ENCODE measurements at regions not wholly inside any gene's neighbourhood (a gene's known extent, or its start where the extent isn't known, plus 50 kb on each side); places are given as distances from the start of the nearest gene placed in this dataset.

DNA sequence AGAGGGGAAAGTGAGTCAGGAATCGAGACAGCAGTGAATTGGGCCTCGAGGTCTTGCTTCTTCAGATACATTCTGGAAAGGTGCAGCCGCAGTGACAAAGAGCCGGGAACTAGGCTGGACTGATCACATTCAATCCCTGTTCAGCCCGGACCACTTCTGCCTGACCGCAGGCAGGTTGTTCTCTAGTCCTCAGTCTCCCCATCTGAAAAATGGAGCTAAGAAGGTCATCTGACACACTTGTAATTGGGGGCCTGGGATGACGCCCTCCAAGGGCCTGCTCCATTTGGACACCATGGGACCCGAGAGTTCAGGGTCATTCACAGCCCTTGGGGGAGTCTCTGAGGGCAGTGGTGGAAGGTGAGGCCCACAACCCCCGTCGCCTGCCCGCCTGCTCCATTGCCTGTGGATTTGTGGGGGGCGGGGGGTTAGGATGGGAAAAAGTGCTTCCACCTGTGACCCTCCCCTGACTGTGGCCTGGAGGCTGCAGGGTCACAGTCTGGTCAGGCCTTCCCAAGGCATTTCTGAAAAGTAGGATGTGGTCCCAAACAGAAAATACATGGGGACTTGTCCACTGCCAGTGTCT is 87.9 kb upstream of the CSF3R start:
- no peak for ATAC-seq
- TF ChIP-seq ZNF70 (CRISPR knock-in tag; IDR thresholded peaks at IDR 0.05) (no peak), SNAI2 (CRISPR knock-in tag; IDR thresholded peaks at IDR 0.05) (no peak), RARB (CRISPR knock-in tag; IDR thresholded peaks at IDR 0.05) (no peak), ZC3H10 (CRISPR knock-in tag; IDR thresholded peaks at IDR 0.05) (no peak), ZNF565 (CRISPR knock-in tag; conservative IDR thresholded peaks at IDR 0.05; ENCODE audit: low read depth) (no peak), ZFP3 (CRISPR knock-in tag; IDR thresholded peaks at IDR 0.05) (no peak), ARNTL (CRISPR knock-in tag; IDR thresholded peaks at IDR 0.05; ENCODE audit: borderline replicate concordance, low read depth) (no peak), BACH2 (CRISPR knock-in tag; IDR thresholded peaks at IDR 0.05; ENCODE audit: borderline replicate concordance) (no peak), TOX (CRISPR knock-in tag; IDR thresholded peaks at IDR 0.05; ENCODE audit: borderline replicate concordance) (no peak), ZNF8 (CRISPR knock-in tag; IDR thresholded peaks at IDR 0.05) (no peak), ESRRG (CRISPR knock-in tag; IDR thresholded peaks at IDR 0.05) (no peak), ZFP30 (CRISPR knock-in tag; IDR thresholded peaks at IDR 0.05) (no peak), PPARA (CRISPR knock-in tag; IDR thresholded peaks at IDR 0.05; ENCODE audit: borderline replicate concordance) (no peak), PATZ1 (CRISPR knock-in tag; IDR thresholded peaks at IDR 0.05; ENCODE audit: borderline replicate concordance) (no peak), GLIS3 (CRISPR knock-in tag; IDR thresholded peaks at IDR 0.05) (no peak), OSR1 (CRISPR knock-in tag; IDR thresholded peaks at IDR 0.05) (no peak), CSDC2 (CRISPR knock-in tag; IDR thresholded peaks at IDR 0.05) (no peak), TCF4 (CRISPR knock-in tag; IDR thresholded peaks at IDR 0.05; ENCODE audit: borderline replicate concordance) (no peak)
- TF ChIP-seq, protein P1, sequence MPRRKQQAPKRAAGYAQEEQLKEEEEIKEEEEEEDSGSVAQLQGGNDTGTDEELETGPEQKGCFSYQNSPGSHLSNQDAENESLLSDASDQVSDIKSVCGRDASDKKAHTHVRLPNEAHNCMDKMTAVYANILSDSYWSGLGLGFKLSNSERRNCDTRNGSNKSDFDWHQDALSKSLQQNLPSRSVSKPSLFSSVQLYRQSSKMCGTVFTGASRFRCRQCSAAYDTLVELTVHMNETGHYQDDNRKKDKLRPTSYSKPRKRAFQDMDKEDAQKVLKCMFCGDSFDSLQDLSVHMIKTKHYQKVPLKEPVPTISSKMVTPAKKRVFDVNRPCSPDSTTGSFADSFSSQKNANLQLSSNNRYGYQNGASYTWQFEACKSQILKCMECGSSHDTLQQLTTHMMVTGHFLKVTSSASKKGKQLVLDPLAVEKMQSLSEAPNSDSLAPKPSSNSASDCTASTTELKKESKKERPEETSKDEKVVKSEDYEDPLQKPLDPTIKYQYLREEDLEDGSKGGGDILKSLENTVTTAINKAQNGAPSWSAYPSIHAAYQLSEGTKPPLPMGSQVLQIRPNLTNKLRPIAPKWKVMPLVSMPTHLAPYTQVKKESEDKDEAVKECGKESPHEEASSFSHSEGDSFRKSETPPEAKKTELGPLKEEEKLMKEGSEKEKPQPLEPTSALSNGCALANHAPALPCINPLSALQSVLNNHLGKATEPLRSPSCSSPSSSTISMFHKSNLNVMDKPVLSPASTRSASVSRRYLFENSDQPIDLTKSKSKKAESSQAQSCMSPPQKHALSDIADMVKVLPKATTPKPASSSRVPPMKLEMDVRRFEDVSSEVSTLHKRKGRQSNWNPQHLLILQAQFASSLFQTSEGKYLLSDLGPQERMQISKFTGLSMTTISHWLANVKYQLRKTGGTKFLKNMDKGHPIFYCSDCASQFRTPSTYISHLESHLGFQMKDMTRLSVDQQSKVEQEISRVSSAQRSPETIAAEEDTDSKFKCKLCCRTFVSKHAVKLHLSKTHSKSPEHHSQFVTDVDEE (CRISPR knock-in tag; IDR thresholded peaks at IDR 0.05), result no peak

DNA sequence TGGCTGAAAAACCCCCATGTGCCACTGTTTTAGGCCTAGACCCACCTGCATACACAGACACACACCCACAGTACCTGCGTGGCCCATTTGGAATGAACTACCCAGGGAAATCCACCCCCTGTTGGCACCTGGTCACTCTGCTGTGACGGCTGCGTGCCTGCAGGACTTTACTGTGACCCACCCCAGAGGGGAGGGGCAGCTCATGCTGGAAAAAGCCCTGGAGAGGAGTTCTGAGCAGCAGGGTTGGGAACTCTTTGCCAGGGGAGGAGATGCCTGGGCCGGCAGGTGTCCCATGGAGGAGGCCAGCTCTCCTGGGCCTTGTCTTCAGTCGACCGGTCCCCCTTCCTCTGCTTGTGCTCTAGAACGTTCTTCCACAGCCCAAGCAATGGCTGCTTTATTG is 87.3 kb upstream of the CSF3R start:
- TF ChIP-seq CSDC2 (CRISPR knock-in tag; IDR thresholded peaks at IDR 0.05) (no peak), OSR1 (CRISPR knock-in tag; IDR thresholded peaks at IDR 0.05) (no peak), RARB (CRISPR knock-in tag; IDR thresholded peaks at IDR 0.05) (no peak), ZFP3 (CRISPR knock-in tag; IDR thresholded peaks at IDR 0.05) (no peak), ZC3H10 (CRISPR knock-in tag; IDR thresholded peaks at IDR 0.05) (no peak), ZNF565 (CRISPR knock-in tag; conservative IDR thresholded peaks at IDR 0.05; ENCODE audit: low read depth) (no peak), ZNF70 (CRISPR knock-in tag; IDR thresholded peaks at IDR 0.05) (no peak), PPARA (CRISPR knock-in tag; IDR thresholded peaks at IDR 0.05; ENCODE audit: borderline replicate concordance) (no peak), ESRRG (CRISPR knock-in tag; IDR thresholded peaks at IDR 0.05) (no peak), GLIS3 (CRISPR knock-in tag; IDR thresholded peaks at IDR 0.05) (no peak), ISL1 (CRISPR knock-in tag; IDR thresholded peaks at IDR 0.05) (no peak), SNAI2 (CRISPR knock-in tag; IDR thresholded peaks at IDR 0.05) (no peak), ZNF8 (CRISPR knock-in tag; IDR thresholded peaks at IDR 0.05) (no peak), PATZ1 (CRISPR knock-in tag; IDR thresholded peaks at IDR 0.05; ENCODE audit: borderline replicate concordance) (no peak), TCF4 (CRISPR knock-in tag; IDR thresholded peaks at IDR 0.05; ENCODE audit: borderline replicate concordance) (no peak), BACH2 (CRISPR knock-in tag; IDR thresholded peaks at IDR 0.05; ENCODE audit: borderline replicate concordance) (no peak)
- TF ChIP-seq, protein P1 (CRISPR knock-in tag; IDR thresholded peaks at IDR 0.05), result no peak
- TF ChIP-seq, protein P2, sequence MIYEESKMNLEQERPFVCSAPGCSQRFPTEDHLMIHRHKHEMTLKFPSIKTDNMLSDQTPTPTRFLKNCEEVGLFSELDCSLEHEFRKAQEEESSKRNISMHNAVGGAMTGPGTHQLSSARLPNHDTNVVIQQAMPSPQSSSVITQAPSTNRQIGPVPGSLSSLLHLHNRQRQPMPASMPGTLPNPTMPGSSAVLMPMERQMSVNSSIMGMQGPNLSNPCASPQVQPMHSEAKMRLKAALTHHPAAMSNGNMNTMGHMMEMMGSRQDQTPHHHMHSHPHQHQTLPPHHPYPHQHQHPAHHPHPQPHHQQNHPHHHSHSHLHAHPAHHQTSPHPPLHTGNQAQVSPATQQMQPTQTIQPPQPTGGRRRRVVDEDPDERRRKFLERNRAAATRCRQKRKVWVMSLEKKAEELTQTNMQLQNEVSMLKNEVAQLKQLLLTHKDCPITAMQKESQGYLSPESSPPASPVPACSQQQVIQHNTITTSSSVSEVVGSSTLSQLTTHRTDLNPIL (CRISPR knock-in tag; IDR thresholded peaks at IDR 0.05; ENCODE audit: low read depth), result no peak
- no peak for ATAC-seq
